ENCODE measurements at regions not wholly inside any gene's neighbourhood (a gene's known extent, or its start where the extent isn't known, plus 50 kb on each side); places are given as distances from the start of the nearest gene placed in this dataset.

GRCh38 chr3:73786321-73786807 lies 161.6 kb upstream of the PDZRN3 start:
- no peak for TF ChIP-seq JUNB (IDR thresholded peaks at IDR 0.05)
- TF ChIP-seq HDAC2 (IDR thresholded peaks at IDR 0.05): no peak
- TF ChIP-seq CTCF (IDR thresholded peaks at IDR 0.05): no peak
- TF ChIP-seq HES2 (IDR thresholded peaks at IDR 0.05): no peak
- no peak for TF ChIP-seq KDM1A (IDR thresholded peaks at IDR 0.05; ENCODE audit: low read depth)
- no peak for TF ChIP-seq CEBPB (IDR thresholded peaks at IDR 0.05)
- no peak for TF ChIP-seq POLR2A (IDR thresholded peaks at IDR 0.05; ENCODE audit: low read length)
- TF ChIP-seq REST (IDR thresholded peaks at IDR 0.05): no peak
- TF ChIP-seq SMC3 (IDR thresholded peaks at IDR 0.05): no peak
- TF ChIP-seq, protein P1, sequence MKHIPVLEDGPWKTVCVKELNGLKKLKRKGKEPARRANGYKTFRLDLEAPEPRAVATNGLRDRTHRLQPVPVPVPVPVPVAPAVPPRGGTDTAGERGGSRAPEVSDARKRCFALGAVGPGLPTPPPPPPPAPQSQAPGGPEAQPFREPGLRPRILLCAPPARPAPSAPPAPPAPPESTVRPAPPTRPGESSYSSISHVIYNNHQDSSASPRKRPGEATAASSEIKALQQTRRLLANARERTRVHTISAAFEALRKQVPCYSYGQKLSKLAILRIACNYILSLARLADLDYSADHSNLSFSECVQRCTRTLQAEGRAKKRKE (CRISPR knock-in tag; IDR thresholded peaks at IDR 0.05; ENCODE audit: low read depth): no peak
- no peak for TF ChIP-seq SREBF2 (IDR thresholded peaks at IDR 0.05)
- TF ChIP-seq ZNF302 (CRISPR knock-in tag; IDR thresholded peaks at IDR 0.05): no peak
- TF ChIP-seq FOSL2 (IDR thresholded peaks at IDR 0.05): no peak
- no peak for TF ChIP-seq FOSL2 (CRISPR knock-in tag; IDR thresholded peaks at IDR 0.05)
- TF ChIP-seq, protein P2, sequence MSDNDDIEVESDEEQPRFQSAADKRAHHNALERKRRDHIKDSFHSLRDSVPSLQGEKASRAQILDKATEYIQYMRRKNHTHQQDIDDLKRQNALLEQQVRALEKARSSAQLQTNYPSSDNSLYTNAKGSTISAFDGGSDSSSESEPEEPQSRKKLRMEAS (IDR thresholded peaks at IDR 0.05): no peak
